GM21526 (cell line): ENCODE measurements at regions not wholly inside any gene's neighbourhood (a gene's known extent, or its start where the extent isn't known, plus 50 kb on each side); places are given as distances from the start of the nearest gene placed in this dataset.
"Not testable (repeated sequence)": the region's sequence is repeated elsewhere in the genome, so short reads cannot be mapped to it uniquely, and the experiment has no call there.

Experiments
- ATAC-seq: cut with Tn5 transposase; IDR thresholded peaks from one replicate; pipeline ENCODE4 v1.9.1; 2021; ENCODE audit warnings: moderate library complexity; ENCODE audit not compliant: unreplicated experiment, low FRiP score

- no peak for ATAC-seq
Measured at GRCh38 chr6:87784690-87785089, 82.7 kb upstream of the AKIRIN2 start.

GRCh38 chr6:87784051-87784450 lies 82.0 kb upstream of the AKIRIN2 start:
- ATAC-seq, result no peak

GRCh38 chr6:87779542-87779941 lies 77.5 kb upstream of the AKIRIN2 start:
- no peak for ATAC-seq

- no peak for ATAC-seq
Measured at GRCh38 chr6:87772597-87773530, 70.8 kb upstream of the AKIRIN2 start.

- no peak for ATAC-seq
Measured at GRCh38 chr6:87767478-87767877, 65.4 kb upstream of the AKIRIN2 start.

- ATAC-seq, result no peak
Measured at GRCh38 chr6:87766211-87766610, 64.2 kb upstream of the AKIRIN2 start.

GRCh38 chr6:87763901-87764300 lies 61.9 kb upstream of the AKIRIN2 start:
- no peak for ATAC-seq

- no peak for ATAC-seq
Measured at GRCh38 chr6:87763276-87763675, 61.2 kb upstream of the AKIRIN2 start.

- ATAC-seq, result no peak
Measured at GRCh38 chr6:87762116-87762515, 60.1 kb upstream of the AKIRIN2 start.

- ATAC-seq, result no peak
Measured at GRCh38 chr6:87757792-87758191, 55.8 kb upstream of the AKIRIN2 start.

- peak; percentile 92 for ATAC-seq
Measured at GRCh38 chr6:87756858-87757257, 54.8 kb upstream of the AKIRIN2 start.

GRCh38 chr6:87755708-87756671 lies 54.0 kb upstream of the AKIRIN2 start:
- no peak for ATAC-seq

- peak; percentile 55 for ATAC-seq
Measured at GRCh38 chr6:87754828-87755227, 52.8 kb upstream of the AKIRIN2 start.

- no peak for ATAC-seq
Measured at GRCh38 chr6:87753131-87753685, 51.2 kb upstream of the AKIRIN2 start.

- ATAC-seq, result not testable (repeated sequence)
Measured at GRCh38 chr6:87752503-87752902, 50.5 kb upstream of the AKIRIN2 start.
